ENCODE measurements at regions not wholly inside any gene's neighbourhood (a gene's known extent, or its start where the extent isn't known, plus 50 kb on each side); places are given as distances from the start of the nearest gene placed in this dataset.

GRCh38 chr4:13093170-13093569 is 391.0 kb downstream of the RAB28 start:
- H3K27me3 ChIP-seq (ENCODE audit: insufficient read depth, low read depth) = no peaks in the 10 kb centered on the region
- no peaks in the 10 kb centered on the region for H3K79me2 ChIP-seq (ENCODE audit: insufficient read depth, low read depth)
- no peaks in the 10 kb centered on the region for H4K20me1 ChIP-seq (ENCODE audit: insufficient read depth)
- no peak overlapping the region for H3K27ac ChIP-seq
- no peaks in the 10 kb centered on the region for H3K4me1 ChIP-seq (ENCODE audit: low read depth, poor library complexity, severe bottlenecking)
- H3K4me2 ChIP-seq = no peak overlapping the region
- H3K36me3 ChIP-seq (ENCODE audit: insufficient read depth) = no peaks in the 10 kb centered on the region
- H3K9ac ChIP-seq = no peak overlapping the region
- H2AFZ ChIP-seq (ENCODE audit: low read depth) = no peak overlapping the region
- no peak for TF ChIP-seq CTCF (conservative IDR thresholded peaks at IDR 0.05; ENCODE audit: low read depth, low read length)
- no peak overlapping the region for H3K4me3 ChIP-seq (IDR thresholded peaks at IDR 0.05; ENCODE audit: insufficient read depth, low read depth, low read length)

- Histone ChIP-seq H3K79me2 (ENCODE audit: insufficient read depth, low read depth) (no peaks in the 10 kb centered on the region), H3K36me3 (ENCODE audit: insufficient read depth) (no peaks in the 10 kb centered on the region), H4K20me1 (ENCODE audit: insufficient read depth) (no peaks in the 10 kb centered on the region), H3K27me3 (ENCODE audit: insufficient read depth, low read depth) (no peaks in the 10 kb centered on the region), H3K4me2 (no peak overlapping the region), H3K4me1 (ENCODE audit: low read depth, poor library complexity, severe bottlenecking) (no peaks in the 10 kb centered on the region), H3K9ac (no peak overlapping the region), H3K27ac (no peak overlapping the region), H2AFZ (ENCODE audit: low read depth) (no peak overlapping the region), H3K4me3 (IDR thresholded peaks at IDR 0.05; ENCODE audit: insufficient read depth, low read depth, low read length) (no peak overlapping the region)
- TF ChIP-seq CTCF (conservative IDR thresholded peaks at IDR 0.05; ENCODE audit: low read depth, low read length) = no peak
Observed at GRCh38 chr4:13092702-13093101, 391.4 kb downstream of the RAB28 start.

GRCh38 chr4:13089659-13089998 is 394.5 kb downstream of the RAB28 start:
- H3K27ac ChIP-seq = no peak overlapping the region
- no peak overlapping the region for H3K9ac ChIP-seq
- H3K36me3 ChIP-seq (ENCODE audit: insufficient read depth) = no peaks in the 10 kb centered on the region
- no peak overlapping the region for H3K4me2 ChIP-seq
- H4K20me1 ChIP-seq (ENCODE audit: insufficient read depth) = no peaks in the 10 kb centered on the region
- no peaks in the 10 kb centered on the region for H3K79me2 ChIP-seq (ENCODE audit: insufficient read depth, low read depth)
- H3K4me1 ChIP-seq (ENCODE audit: low read depth, poor library complexity, severe bottlenecking) = no peaks in the 10 kb centered on the region
- H2AFZ ChIP-seq (ENCODE audit: low read depth) = no peak overlapping the region
- H3K27me3 ChIP-seq (ENCODE audit: insufficient read depth, low read depth) = no peaks in the 10 kb centered on the region
- no peak overlapping the region for H3K4me3 ChIP-seq (IDR thresholded peaks at IDR 0.05; ENCODE audit: insufficient read depth, low read depth, low read length)
- no peak for TF ChIP-seq CTCF (conservative IDR thresholded peaks at IDR 0.05; ENCODE audit: low read depth, low read length)

- no peaks in the 10 kb centered on the region for H3K4me1 ChIP-seq (ENCODE audit: low read depth, poor library complexity, severe bottlenecking)
- H2AFZ ChIP-seq (ENCODE audit: low read depth) = no peak overlapping the region
- no peak for TF ChIP-seq CTCF (conservative IDR thresholded peaks at IDR 0.05; ENCODE audit: low read depth, low read length)
- H3K27me3 ChIP-seq (ENCODE audit: insufficient read depth, low read depth) = no peaks in the 10 kb centered on the region
- no peaks in the 10 kb centered on the region for H3K36me3 ChIP-seq (ENCODE audit: insufficient read depth)
- no peak overlapping the region for H3K4me2 ChIP-seq
- no peaks in the 10 kb centered on the region for H4K20me1 ChIP-seq (ENCODE audit: insufficient read depth)
- H3K9ac ChIP-seq = no peak overlapping the region
- no peaks in the 10 kb centered on the region for H3K79me2 ChIP-seq (ENCODE audit: insufficient read depth, low read depth)
- H3K4me3 ChIP-seq (IDR thresholded peaks at IDR 0.05; ENCODE audit: insufficient read depth, low read depth, low read length) = no peak overlapping the region
- no peak overlapping the region for H3K27ac ChIP-seq
Observed at GRCh38 chr4:13088726-13089658, 395.1 kb downstream of the RAB28 start.

Data from KMS-11 (cell line).